DMS153 treated with DMSO at 0.1 percent for 48 hours (cell line): ENCODE measurements at regions not wholly inside any gene's neighbourhood (a gene's known extent, or its start where the extent isn't known, plus 50 kb on each side); places are given as distances from the start of the nearest gene placed in this dataset.

Source experiments
- DNase-seq: peaks from one replicate; lab custom pipeline; 2025; ENCODE audit not compliant: unreplicated experiment; lab: John Stamatoyannopoulos, UW

- DNase-seq: no peak
Measured at GRCh38 chr2:176466918-176467452, 197.7 kb downstream of the MTX2 start.

GRCh38 chr2:176467595-176467994, 198.4 kb downstream of the MTX2 start:
- no peak for DNase-seq

DNA sequence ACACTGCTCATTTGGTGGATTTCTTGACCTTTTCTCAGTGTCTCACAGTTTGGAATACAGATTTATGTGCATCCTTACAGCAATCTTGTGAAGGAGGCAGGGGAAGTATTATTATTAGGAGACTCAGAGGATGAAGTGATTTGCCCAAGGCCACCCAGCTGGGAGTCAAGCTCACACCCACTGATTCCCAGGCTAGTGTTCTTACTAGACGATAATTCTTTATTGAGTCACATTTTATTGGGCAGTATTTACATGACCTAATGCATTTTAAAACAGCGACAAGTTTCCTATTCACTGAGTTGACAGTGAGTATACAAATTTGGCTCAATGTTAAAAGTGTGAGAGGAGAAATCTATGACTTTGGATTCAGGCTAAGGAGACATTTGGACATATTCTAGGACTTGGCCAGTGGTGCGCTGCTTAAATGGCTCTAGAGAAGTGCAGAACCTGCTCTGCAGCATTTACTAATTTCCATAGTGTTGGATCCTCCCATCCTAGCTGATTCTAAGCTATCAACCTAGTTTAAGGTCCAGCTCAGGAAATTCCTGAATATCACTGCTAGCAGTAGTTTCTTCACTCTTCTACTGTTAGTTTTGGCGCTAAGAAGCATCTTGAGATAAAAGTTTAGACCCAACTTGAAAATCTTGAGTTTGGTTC, 199.3 kb downstream of the MTX2 start:
- no peak for DNase-seq

DNA sequence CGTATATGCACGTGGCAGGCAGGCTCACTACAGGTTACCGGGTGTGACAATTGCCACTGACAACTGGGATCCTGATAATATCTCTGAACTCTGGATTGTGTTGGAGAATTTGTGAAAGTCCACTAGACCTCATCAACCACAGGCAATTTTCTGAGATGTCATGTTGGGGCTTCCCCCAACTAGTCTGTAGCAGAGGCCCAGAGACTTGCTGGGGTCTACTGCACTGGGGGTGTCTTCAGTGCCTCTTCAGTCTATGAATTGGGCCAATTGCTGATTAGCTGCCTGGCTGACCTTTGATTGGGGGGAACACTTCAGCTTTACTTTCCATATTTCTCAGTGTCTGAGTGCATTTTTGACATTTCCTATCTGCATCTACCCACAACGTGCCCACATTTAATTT, 201.5 kb downstream of the MTX2 start:
- DNase-seq: no peak

- DNase-seq: no peak
Measured at GRCh38 chr2:176471949-176472348, 202.7 kb downstream of the MTX2 start.

- peak; percentile 85 for DNase-seq
Measured at GRCh38 chr2:176473177-176473576, 203.9 kb downstream of the MTX2 start.

DNA sequence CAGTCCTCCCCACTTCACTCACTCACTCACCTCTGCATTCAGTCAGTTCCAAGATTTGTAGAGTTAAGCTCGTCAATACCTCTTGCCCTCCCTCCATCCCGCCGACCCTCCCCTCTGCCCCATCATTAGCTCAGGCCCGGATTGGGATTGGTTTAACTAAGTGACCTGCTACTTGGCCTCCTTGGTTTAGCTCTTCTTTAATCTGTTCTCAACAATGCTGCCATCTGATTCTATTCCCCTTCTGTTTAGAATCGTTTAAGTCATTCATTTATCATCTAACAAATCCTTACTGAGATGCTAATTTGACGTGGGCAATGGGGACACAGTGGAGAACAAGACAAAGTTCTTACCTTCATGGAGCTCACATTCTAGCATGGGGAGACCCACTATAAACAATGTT, 204.6 kb downstream of the MTX2 start:
- DNase-seq: no peak

GRCh38 chr2:176477336-176477735, 208.1 kb downstream of the MTX2 start:
- DNase-seq: no peak

DNA sequence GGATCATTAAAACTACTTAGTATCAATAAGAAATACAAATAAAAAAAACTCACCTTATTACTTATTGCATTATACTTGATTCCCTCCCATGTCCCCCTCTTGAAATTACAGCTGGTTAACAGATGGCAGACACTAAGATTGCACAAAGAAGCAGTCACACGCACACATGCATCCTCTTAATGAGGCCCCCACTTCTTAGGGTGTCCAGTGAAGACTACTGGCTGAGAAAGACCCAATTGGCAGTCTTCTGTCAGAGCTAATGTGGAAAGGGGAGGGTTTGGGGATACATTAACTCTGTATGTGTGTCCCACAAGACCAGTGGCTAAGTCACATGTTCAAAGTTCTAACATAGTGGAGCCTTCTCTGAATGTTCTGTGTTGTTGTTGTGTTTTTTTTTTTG, 210.7 kb downstream of the MTX2 start:
- no peak for DNase-seq

DNA sequence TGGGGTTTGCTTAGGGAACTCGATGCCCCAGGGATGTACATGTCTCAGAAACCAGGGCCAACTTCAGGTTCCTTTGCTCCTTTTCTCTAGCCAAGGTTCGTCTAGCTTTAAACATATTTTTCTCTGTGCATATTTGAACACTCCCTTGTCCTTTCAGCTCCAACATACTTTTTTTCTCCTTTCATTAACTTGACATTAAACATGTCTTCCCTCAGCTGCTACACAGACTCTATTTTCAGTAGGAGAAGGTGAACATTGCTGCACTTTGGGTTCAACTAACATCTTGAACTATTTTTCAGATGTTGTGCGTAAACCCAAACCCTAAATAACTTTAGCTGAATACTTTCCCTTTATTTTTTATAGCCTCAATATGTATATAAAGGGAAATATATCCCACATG, 212.9 kb downstream of the MTX2 start:
- DNase-seq: no peak

GRCh38 chr2:176483476-176483875, 214.2 kb downstream of the MTX2 start:
- DNase-seq: no peak

GRCh38 chr2:176483901-176484568, 214.8 kb downstream of the MTX2 start:
- no peak for DNase-seq

- DNase-seq: no peak
Measured at GRCh38 chr2:176484838-176485237, 215.6 kb downstream of the MTX2 start.

GRCh38 chr2:176488431-176488830, 219.2 kb downstream of the MTX2 start:
- DNase-seq: no peak

GRCh38 chr2:176490061-176490861, 221.0 kb downstream of the MTX2 start:
- DNase-seq: no peak

DNA sequence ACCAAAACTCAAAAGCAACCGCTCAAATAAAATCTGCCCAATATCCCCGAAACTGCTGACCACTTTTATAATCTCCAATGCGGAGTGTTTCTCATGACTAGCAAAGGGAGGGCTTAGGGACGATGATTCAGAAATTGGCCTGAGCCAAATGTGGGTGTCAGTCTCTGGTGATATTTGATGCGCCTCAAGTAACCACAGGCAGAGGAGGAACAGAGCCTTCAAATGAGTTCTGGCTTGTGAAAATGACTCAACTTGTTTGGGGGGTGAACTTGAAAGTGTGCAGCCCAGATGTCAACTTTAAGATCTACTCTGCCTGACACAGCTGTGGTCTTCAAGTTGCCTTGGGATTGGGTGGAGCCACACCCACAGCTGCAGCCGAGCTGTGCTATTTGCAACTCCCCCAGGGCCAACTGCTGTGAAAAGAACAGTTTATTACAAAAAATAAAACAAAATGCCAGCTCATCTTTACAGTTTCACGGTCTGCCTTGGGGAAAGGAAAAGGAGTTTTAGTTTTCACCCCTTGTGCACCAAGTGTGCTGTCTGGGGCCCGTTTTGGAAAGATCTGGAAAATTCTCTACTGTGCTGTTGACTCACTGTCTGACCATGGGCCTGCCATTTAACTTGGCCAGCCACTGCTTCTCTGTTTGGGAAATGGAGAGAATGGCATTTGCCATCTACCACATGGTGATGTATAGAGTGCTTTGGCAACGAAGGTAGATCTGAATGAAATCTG, 222.1 kb downstream of the MTX2 start:
- DNase-seq: no peak

GRCh38 chr2:176492583-176492982, 223.3 kb downstream of the MTX2 start:
- no peak for DNase-seq

GRCh38 chr2:176493226-176493825, 224.1 kb downstream of the MTX2 start:
- DNase-seq: peak; percentile 41

GRCh38 chr2:176493909-176494308, 224.7 kb downstream of the MTX2 start:
- DNase-seq: no peak

- DNase-seq: no peak
Measured at GRCh38 chr2:176494949-176495353, 225.7 kb downstream of the MTX2 start.

- DNase-seq: no peak
Measured at GRCh38 chr2:176495826-176496225, 226.6 kb downstream of the MTX2 start.
